ENCODE measurements at regions not wholly inside any gene's neighbourhood (a gene's known extent, or its start where the extent isn't known, plus 50 kb on each side); places are given as distances from the start of the nearest gene placed in this dataset.

DNA sequence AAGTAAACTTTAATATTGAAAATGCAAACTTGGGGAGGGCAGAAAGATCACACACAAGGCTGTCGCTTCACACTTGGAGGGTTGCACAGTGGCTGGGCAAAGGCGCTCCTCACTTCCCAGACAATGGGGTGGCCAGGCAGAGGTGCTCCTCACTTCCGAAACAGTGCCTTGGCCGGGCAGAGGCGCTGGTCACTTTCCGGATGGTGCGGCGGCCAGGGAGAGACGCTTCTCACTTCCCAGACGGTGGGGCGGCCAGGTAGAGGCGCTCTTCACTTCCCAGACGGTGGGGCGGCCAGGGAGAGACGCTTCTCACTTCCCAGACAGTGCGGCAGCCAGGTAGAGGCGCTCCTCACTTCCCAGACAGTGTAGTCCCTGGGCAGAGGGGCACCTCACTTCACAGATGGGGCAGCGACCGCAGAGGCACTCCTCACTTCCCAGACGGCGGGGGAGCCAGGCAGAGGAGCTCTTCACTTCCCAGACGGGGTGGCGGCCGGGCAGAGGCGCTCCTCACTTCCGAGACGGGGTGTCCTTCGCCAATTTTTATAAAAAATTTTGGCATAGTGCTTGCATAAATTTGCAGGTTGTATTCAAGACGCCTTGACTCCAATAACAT lies 140.8 kb upstream of the PZP start:
- 66% methylated on average over 29 of the region's 29 CpGs for WGBS (ENCODE audit: missing lambda C conversion rate)
- TF ChIP-seq RNF2 (IDR thresholded peaks at IDR 0.05; ENCODE audit: borderline replicate concordance, low read depth): no peak
- TF ChIP-seq RARB (CRISPR knock-in tag; IDR thresholded peaks at IDR 0.05): no peak
- TF ChIP-seq MYC (IDR thresholded peaks at IDR 0.05; ENCODE audit: borderline replicate concordance, low read length): no peak
- TF ChIP-seq, protein P1, sequence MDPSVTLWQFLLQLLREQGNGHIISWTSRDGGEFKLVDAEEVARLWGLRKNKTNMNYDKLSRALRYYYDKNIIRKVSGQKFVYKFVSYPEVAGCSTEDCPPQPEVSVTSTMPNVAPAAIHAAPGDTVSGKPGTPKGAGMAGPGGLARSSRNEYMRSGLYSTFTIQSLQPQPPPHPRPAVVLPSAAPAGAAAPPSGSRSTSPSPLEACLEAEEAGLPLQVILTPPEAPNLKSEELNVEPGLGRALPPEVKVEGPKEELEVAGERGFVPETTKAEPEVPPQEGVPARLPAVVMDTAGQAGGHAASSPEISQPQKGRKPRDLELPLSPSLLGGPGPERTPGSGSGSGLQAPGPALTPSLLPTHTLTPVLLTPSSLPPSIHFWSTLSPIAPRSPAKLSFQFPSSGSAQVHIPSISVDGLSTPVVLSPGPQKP (IDR thresholded peaks at IDR 0.05; ENCODE audit: low read depth, low read length): no peak
- TF ChIP-seq RFX5 (IDR thresholded peaks at IDR 0.05): no peak
- TF ChIP-seq, protein P2, sequence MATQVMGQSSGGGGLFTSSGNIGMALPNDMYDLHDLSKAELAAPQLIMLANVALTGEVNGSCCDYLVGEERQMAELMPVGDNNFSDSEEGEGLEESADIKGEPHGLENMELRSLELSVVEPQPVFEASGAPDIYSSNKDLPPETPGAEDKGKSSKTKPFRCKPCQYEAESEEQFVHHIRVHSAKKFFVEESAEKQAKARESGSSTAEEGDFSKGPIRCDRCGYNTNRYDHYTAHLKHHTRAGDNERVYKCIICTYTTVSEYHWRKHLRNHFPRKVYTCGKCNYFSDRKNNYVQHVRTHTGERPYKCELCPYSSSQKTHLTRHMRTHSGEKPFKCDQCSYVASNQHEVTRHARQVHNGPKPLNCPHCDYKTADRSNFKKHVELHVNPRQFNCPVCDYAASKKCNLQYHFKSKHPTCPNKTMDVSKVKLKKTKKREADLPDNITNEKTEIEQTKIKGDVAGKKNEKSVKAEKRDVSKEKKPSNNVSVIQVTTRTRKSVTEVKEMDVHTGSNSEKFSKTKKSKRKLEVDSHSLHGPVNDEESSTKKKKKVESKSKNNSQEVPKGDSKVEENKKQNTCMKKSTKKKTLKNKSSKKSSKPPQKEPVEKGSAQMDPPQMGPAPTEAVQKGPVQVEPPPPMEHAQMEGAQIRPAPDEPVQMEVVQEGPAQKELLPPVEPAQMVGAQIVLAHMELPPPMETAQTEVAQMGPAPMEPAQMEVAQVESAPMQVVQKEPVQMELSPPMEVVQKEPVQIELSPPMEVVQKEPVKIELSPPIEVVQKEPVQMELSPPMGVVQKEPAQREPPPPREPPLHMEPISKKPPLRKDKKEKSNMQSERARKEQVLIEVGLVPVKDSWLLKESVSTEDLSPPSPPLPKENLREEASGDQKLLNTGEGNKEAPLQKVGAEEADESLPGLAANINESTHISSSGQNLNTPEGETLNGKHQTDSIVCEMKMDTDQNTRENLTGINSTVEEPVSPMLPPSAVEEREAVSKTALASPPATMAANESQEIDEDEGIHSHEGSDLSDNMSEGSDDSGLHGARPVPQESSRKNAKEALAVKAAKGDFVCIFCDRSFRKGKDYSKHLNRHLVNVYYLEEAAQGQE (IDR thresholded peaks at IDR 0.05): no peak
- no peak for TF ChIP-seq ESRRA (IDR thresholded peaks at IDR 0.05; ENCODE audit: borderline replicate concordance, low read length)
- TF ChIP-seq CHD4 (IDR thresholded peaks at IDR 0.05; ENCODE audit: borderline replicate concordance): no peak
- Histone ChIP-seq H3K4me1 (no peaks in the 10 kb centered on the region), H3K9me3 (peaks cover 11% of the 10 kb centered on the region), H3K4me3 (no peak overlapping the region), H3K27ac (no peak overlapping the region), H3K4me2 (no peak overlapping the region)
- CTCF ChIA-PET: interaction anchor here (0.6 kb wide), 1 partner anchor 320 kb away, joined by 3 read pairs; no protein-coding TSS in a partner anchor
- ATAC-seq (no peak), FAIRE-seq (no peak), DNase-seq (ENCODE audit: low read depth in 1 of 2, low spot score in 1 of 2) (no peak)
- POLR2A ChIA-PET: no interaction called here

DNA sequence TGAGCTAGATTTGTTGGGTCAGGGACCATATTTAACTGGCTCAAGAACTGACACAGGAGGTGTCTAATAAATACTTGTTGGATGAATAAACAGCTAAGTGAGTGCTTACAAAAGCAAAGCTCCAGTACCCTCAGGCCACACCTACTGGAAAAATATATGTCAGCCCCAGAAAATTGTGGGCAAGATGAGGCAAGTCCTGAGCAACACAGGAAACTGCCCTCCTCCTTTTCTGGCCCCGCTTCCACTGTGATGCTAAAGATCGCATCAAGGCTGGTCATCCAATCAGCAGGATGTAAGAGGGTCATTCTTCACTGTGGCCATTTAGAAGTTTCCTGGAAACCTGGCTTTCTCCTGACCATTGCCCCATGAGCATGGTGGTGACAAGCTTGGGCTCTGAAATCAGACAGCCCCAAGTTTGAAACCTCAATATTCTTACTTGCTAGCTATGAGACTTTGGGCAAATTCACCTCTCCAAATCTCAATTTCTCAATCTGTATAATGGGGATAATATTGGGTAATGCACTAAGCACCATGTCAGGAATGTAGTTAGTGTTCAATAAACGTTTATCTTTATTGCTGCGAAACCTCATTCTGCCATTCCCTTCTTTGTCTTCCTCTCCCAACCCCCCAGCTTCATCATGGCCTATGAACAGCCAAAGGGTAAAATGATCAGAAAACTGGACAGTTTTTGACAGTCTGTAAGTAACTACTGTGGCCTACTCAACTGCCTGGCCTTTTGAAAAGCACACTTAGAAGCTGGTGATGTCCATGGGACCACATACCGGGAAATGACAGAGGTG lies 139.3 kb upstream of the PZP start:
- WGBS (ENCODE audit: missing lambda C conversion rate): 77% methylated on average over 5 of the region's 5 CpGs

DNA sequence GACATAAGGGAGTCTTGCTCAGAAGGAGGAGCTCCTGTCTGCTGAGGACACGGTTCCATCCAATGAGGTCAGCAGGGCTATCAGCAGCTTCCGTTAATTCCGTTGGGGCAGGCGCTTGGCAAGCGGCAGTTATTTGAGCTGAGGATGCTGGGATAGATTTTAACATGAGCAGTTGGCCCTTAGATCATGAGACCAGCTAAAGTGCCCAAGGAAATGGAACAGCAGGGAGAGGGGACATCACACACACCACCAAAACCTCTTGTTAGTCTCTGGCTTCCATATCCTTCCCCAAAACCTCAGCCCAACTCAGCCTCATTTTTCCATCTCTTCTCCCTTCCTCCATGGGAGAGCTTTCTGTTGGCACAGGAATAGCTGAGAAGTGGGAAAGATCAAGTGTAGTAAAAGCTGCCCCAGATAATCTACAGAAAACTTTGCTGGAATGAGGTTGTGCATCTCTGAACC lies 138.7 kb upstream of the PZP start:
- DNase-seq (ENCODE audit: low read depth in 1 of 2, low spot score in 1 of 2): no peak
- CTCF ChIA-PET: interaction anchor here (1.4 to 2.2 kb wide), 2 partner anchors 15 to 16 kb away, joined by 4 to 10 read pairs; no protein-coding TSS in a partner anchor
- POLR2A ChIA-PET: no interaction called here
- H3K4me2 ChIP-seq: no peak overlapping the region
- WGBS (ENCODE audit: missing lambda C conversion rate): 60% methylated on average over 5 of the region's 5 CpGs
- no peak for FAIRE-seq
- H3K4me1 ChIP-seq: no peaks in the 10 kb centered on the region
- H3K27ac ChIP-seq: no peak overlapping the region
- no peak overlapping the region for H3K4me3 ChIP-seq
- no peaks in the 10 kb centered on the region for H3K9me3 ChIP-seq
- ATAC-seq: no peak
- TF ChIP-seq TFCP2L1 (CRISPR knock-in tag; IDR thresholded peaks at IDR 0.05) (no peak), TP53 (CRISPR knock-in tag; IDR thresholded peaks at IDR 0.05) (no peak), FOXS1 (CRISPR knock-in tag; IDR thresholded peaks at IDR 0.05) (no peak), ZNF302 (CRISPR knock-in tag; IDR thresholded peaks at IDR 0.05) (no peak), MAFK (IDR thresholded peaks at IDR 0.05; ENCODE audit: partially characterized antibody) (no peak), HDAC2 (IDR thresholded peaks at IDR 0.05) (no peak), RCOR1 (IDR thresholded peaks at IDR 0.05; ENCODE audit: low read depth, low read length) (no peak), CHD4 (IDR thresholded peaks at IDR 0.05; ENCODE audit: borderline replicate concordance) (no peak), EP300 (IDR thresholded peaks at IDR 0.05) (no peak), FOSB (CRISPR knock-in tag; IDR thresholded peaks at IDR 0.05) (no peak), ZSCAN20 (CRISPR knock-in tag; IDR thresholded peaks at IDR 0.05) (no peak), RNF2 (IDR thresholded peaks at IDR 0.05; ENCODE audit: borderline replicate concordance, low read depth) (no peak), ZFP36 (IDR thresholded peaks at IDR 0.05; ENCODE audit: borderline replicate concordance, partially characterized antibody) (no peak), NPAS2 (CRISPR knock-in tag; IDR thresholded peaks at IDR 0.05; ENCODE audit: borderline replicate concordance) (no peak)
- TF ChIP-seq, protein P3, sequence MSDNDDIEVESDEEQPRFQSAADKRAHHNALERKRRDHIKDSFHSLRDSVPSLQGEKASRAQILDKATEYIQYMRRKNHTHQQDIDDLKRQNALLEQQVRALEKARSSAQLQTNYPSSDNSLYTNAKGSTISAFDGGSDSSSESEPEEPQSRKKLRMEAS (IDR thresholded peaks at IDR 0.05): no peak
- TF ChIP-seq, protein P4, sequence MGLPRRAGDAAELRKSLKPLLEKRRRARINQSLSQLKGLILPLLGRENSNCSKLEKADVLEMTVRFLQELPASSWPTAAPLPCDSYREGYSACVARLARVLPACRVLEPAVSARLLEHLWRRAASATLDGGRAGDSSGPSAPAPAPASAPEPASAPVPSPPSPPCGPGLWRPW (IDR thresholded peaks at IDR 0.05): no peak
- TF ChIP-seq, protein P5, sequence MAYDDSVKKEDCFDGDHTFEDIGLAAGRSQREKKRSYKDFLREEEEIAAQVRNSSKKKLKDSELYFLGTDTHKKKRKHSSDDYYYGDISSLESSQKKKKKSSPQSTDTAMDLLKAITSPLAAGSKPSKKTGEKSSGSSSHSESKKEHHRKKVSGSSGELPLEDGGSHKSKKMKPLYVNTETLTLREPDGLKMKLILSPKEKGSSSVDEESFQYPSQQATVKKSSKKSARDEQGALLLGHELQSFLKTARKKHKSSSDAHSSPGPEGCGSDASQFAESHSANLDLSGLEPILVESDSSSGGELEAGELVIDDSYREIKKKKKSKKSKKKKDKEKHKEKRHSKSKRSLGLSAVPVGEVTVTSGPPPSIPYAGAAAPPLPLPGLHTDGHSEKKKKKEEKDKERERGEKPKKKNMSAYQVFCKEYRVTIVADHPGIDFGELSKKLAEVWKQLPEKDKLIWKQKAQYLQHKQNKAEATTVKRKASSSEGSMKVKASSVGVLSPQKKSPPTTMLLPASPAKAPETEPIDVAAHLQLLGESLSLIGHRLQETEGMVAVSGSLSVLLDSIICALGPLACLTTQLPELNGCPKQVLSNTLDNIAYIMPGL (CRISPR knock-in tag; IDR thresholded peaks at IDR 0.05; ENCODE audit: borderline replicate concordance): no peak
- TF ChIP-seq, protein P6, sequence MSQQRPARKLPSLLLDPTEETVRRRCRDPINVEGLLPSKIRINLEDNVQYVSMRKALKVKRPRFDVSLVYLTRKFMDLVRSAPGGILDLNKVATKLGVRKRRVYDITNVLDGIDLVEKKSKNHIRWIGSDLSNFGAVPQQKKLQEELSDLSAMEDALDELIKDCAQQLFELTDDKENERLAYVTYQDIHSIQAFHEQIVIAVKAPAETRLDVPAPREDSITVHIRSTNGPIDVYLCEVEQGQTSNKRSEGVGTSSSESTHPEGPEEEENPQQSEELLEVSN (IDR thresholded peaks at IDR 0.05; ENCODE audit: borderline replicate concordance, low read depth): no peak

More for the DNA sequence above, 139.3 kb upstream of the PZP start:
- ATAC-seq (no peak), FAIRE-seq (no peak), DNase-seq (ENCODE audit: low read depth in 1 of 2, low spot score in 1 of 2) (no peak)
- Histone ChIP-seq H3K4me2 (no peak overlapping the region), H3K4me1 (no peaks in the 10 kb centered on the region), H3K9me3 (no peaks in the 10 kb centered on the region), H3K27ac (no peak overlapping the region), H3K4me3 (no peak overlapping the region)
- ChIA-PET POLR2A (no interaction called here), CTCF (interaction anchor here (1.4 to 2.2 kb wide), 2 partner anchors 15 to 17 kb away, joined by 4 to 10 read pairs; no protein-coding TSS in a partner anchor)
- no peak for TF ChIP-seq ZNF302 (CRISPR knock-in tag; IDR thresholded peaks at IDR 0.05)

Data from A549 (cell line).